GM19397 (cell line): ENCODE measurements at regions not wholly inside any gene's neighbourhood (a gene's known extent, or its start where the extent isn't known, plus 50 kb on each side); places are given as distances from the start of the nearest gene placed in this dataset.
"Not testable (repeated sequence)": the region's sequence is repeated elsewhere in the genome, so short reads cannot be mapped to it uniquely, and the experiment has no call there.

Source experiments
- ATAC-seq: cut with Tn5 transposase; IDR thresholded peaks from one replicate; pipeline ENCODE4 v1.9.1; 2021; ENCODE audit warnings: mild to moderate bottlenecking, moderate library complexity; ENCODE audit not compliant: unreplicated experiment

- no peak for ATAC-seq
Measured at GRCh38 chr2:83808878-83809277, 650.2 kb downstream of the SUCLG1 start.

- ATAC-seq: no peak
Measured at GRCh38 chr2:83802604-83803003, 656.5 kb downstream of the SUCLG1 start.

- ATAC-seq: no peak
Measured at GRCh38 chr2:83795777-83796176, 663.3 kb downstream of the SUCLG1 start.

GRCh38 chr2:83790467-83790866 is 668.6 kb downstream of the SUCLG1 start:
- not testable (repeated sequence) for ATAC-seq

GRCh38 chr2:83789674-83790073 is 669.4 kb downstream of the SUCLG1 start:
- ATAC-seq: not testable (repeated sequence)

- not testable (repeated sequence) for ATAC-seq
Measured at GRCh38 chr2:83788938-83789566, 670.0 kb downstream of the SUCLG1 start.

- ATAC-seq: no peak
Measured at GRCh38 chr2:83787189-83787588, 671.9 kb downstream of the SUCLG1 start.

GRCh38 chr2:83786140-83786539 is 672.9 kb downstream of the SUCLG1 start:
- ATAC-seq: no peak

GRCh38 chr2:83784947-83785346 is 674.1 kb downstream of the SUCLG1 start:
- ATAC-seq: no peak

- no peak for ATAC-seq
Measured at GRCh38 chr2:83784315-83784714, 674.8 kb downstream of the SUCLG1 start.

GRCh38 chr2:83782122-83782521 is 677.0 kb downstream of the SUCLG1 start:
- no peak for ATAC-seq

- no peak for ATAC-seq
Measured at GRCh38 chr2:83764447-83765005, 694.6 kb downstream of the SUCLG1 start.

GRCh38 chr2:83757329-83757728 is 701.8 kb downstream of the SUCLG1 start:
- no peak for ATAC-seq

- ATAC-seq: no peak
Measured at GRCh38 chr2:83756219-83756618, 702.9 kb downstream of the SUCLG1 start.

- no peak for ATAC-seq
Measured at GRCh38 chr2:83747141-83747540, 711.9 kb downstream of the SUCLG1 start.

- ATAC-seq: no peak
Measured at GRCh38 chr2:83744855-83745254, 714.2 kb downstream of the SUCLG1 start.

GRCh38 chr2:83742117-83742782 is 716.8 kb downstream of the SUCLG1 start:
- ATAC-seq: no peak

GRCh38 chr2:83730223-83730622 is 728.9 kb downstream of the SUCLG1 start:
- no peak for ATAC-seq

GRCh38 chr2:83725735-83726134 is 733.3 kb downstream of the SUCLG1 start:
- ATAC-seq: no peak

GRCh38 chr2:83705146-83705545 is 753.9 kb downstream of the SUCLG1 start:
- ATAC-seq: no peak

GRCh38 chr2:83703598-83703997 is 755.5 kb downstream of the SUCLG1 start:
- no peak for ATAC-seq

GRCh38 chr2:83696838-83697237 is 762.2 kb downstream of the SUCLG1 start:
- ATAC-seq: no peak
